OCI-LY3 (cell line): ENCODE measurements at regions not wholly inside any gene's neighbourhood (a gene's known extent, or its start where the extent isn't known, plus 50 kb on each side); places are given as distances from the start of the nearest gene placed in this dataset.
"Not testable (repeated sequence)": the region's sequence is repeated elsewhere in the genome, so short reads cannot be mapped to it uniquely, and the experiment has no call there.

Experiments
- H2AFZ ChIP-seq: fragments of 200-600, 300-600 bp; shearing (Covaris generic); 2 replicates; pipeline ENCODE4 v1.6.0; 2014; ENCODE audit warnings: antibody characterized with exemption, low read depth, low read length
- H3K27ac ChIP-seq: fragments of 200-600, 300-600 bp; sonication (generic); 2 replicates; pipeline ENCODE4 v1.5.1; 2014; ENCODE audit warnings: mild to moderate bottlenecking, low read length, moderate library complexity, mixed read lengths
- H3K27me3 ChIP-seq: fragments of 200-600, 300-600 bp; sonication (generic); 2 replicates; pipeline ENCODE4 v1.6.1; 2014; ENCODE audit warnings: low read depth, low read length, mixed read lengths
- H3K36me3 ChIP-seq: fragments of 200-600, 300-600 bp; sonication (generic); replicated peaks from 2 replicates; pipeline ENCODE3; 2014; ENCODE audit warnings: low read depth, low read length, mixed read lengths
- H3K4me1 ChIP-seq: fragments of 300-600, 200-600 bp; sonication (generic); 2 replicates; pipeline ENCODE4 v1.6.1; 2014; ENCODE audit warnings: low read length, mixed read lengths
- H3K4me2 ChIP-seq: fragments of 200-600, 300-600 bp; sonication (generic); 2 replicates; pipeline ENCODE4 v1.6.1; 2014; ENCODE audit warnings: low read length, mixed read lengths
- H3K4me3 ChIP-seq: fragments of 300-600, 200-600 bp; sonication (generic); 2 replicates; pipeline ENCODE4 v1.5.1; 2014; ENCODE audit warnings: antibody characterized with exemption, mild to moderate bottlenecking, low read length, moderate library complexity
- H3K79me2 ChIP-seq: fragments of 300-600, 200-600 bp; shearing (Covaris generic); 2 replicates; pipeline ENCODE4 v1.6.1; 2014; ENCODE audit warnings: mild to moderate bottlenecking, low read length, mixed read lengths
- H3K9ac ChIP-seq: fragments of 300-600, 200-600 bp; shearing (Covaris generic); 2 replicates; pipeline ENCODE4 v1.6.0; 2014; ENCODE audit warnings: mild to moderate bottlenecking, low read length, moderate library complexity
- H3K9me3 ChIP-seq: fragments of 200-600, 300-600 bp; shearing (Covaris generic); 2 replicates; pipeline ENCODE4 v1.6.1; 2014; ENCODE audit warnings: low read length, mixed read lengths; ENCODE audit not compliant: insufficient read depth
- H4K20me1 ChIP-seq: fragments of 200-600, 300-600 bp; sonication (generic); 2 replicates; pipeline ENCODE4 v1.6.1; 2016; ENCODE audit warnings: low read length, mixed read lengths; ENCODE audit not compliant: insufficient read depth
- CTCF ChIP-seq: fragments of 200-600, 300-600 bp; sonication (generic); IDR thresholded peaks from 2 replicates; pipeline ENCODE4 v1.5.1; 2014; ENCODE audit warnings: antibody characterized with exemption, low read length, low read depth
- EZH2phosphoT487 ChIP-seq: fragments of 200-600 bp; shearing (Covaris generic); IDR thresholded peaks from 2 replicates; pipeline ENCODE4 v1.6.1; 2018; ENCODE audit warnings: antibody characterized with exemption, mixed run types, low read depth

GRCh38 chr6:167402195-167402686, 77.4 kb downstream of the TTLL2 start:
- no peaks in the 10 kb centered on the region for H3K9me3 ChIP-seq
- no peaks in the 10 kb centered on the region for H3K4me1 ChIP-seq
- H3K4me3 ChIP-seq = no peak overlapping the region
- TF ChIP-seq CTCF (no peak), EZH2phosphoT487 (no peak)
- peaks cover 3% of the 10 kb centered on the region; the same call in 1 of the 2 replicates for H3K27me3 ChIP-seq
- no peak overlapping the region for H3K4me2 ChIP-seq
- no peaks in the 10 kb centered on the region for H3K79me2 ChIP-seq
- no peak overlapping the region for H3K27ac ChIP-seq
- H2AFZ ChIP-seq = no peak overlapping the region
- no peak overlapping the region for H3K9ac ChIP-seq
- no peaks in the 10 kb centered on the region for H3K36me3 ChIP-seq
- H4K20me1 ChIP-seq = no peaks in the 10 kb centered on the region

- no peak overlapping the region for H3K27ac ChIP-seq
- H3K4me3 ChIP-seq = no peak overlapping the region
- H4K20me1 ChIP-seq = no peaks in the 10 kb centered on the region
- H3K4me2 ChIP-seq = no peak overlapping the region
- no peaks in the 10 kb centered on the region for H3K79me2 ChIP-seq
- no peak overlapping the region for H2AFZ ChIP-seq
- no peaks in the 10 kb centered on the region for H3K9me3 ChIP-seq
- no peak for TF ChIP-seq EZH2phosphoT487
- H3K4me1 ChIP-seq = no peaks in the 10 kb centered on the region
- H3K27me3 ChIP-seq = peaks cover 3% of the 10 kb centered on the region; the same call in 1 of the 2 replicates
- no peak overlapping the region for H3K9ac ChIP-seq
- H3K36me3 ChIP-seq = no peaks in the 10 kb centered on the region
Observed at GRCh38 chr6:167403427-167403826, 78.5 kb downstream of the TTLL2 start.

- no peak for TF ChIP-seq CTCF
- no peak for TF ChIP-seq EZH2phosphoT487
- H3K79me2 ChIP-seq = no peaks in the 10 kb centered on the region
- no peak overlapping the region for H2AFZ ChIP-seq
- H3K4me1 ChIP-seq = no peaks in the 10 kb centered on the region
- no peaks in the 10 kb centered on the region for H4K20me1 ChIP-seq
- H3K36me3 ChIP-seq = no peaks in the 10 kb centered on the region
- peaks cover 3% of the 10 kb centered on the region; the same call in 1 of the 2 replicates for H3K27me3 ChIP-seq
- H3K9ac ChIP-seq = no peak overlapping the region
- no peaks in the 10 kb centered on the region for H3K9me3 ChIP-seq
- no peak overlapping the region for H3K27ac ChIP-seq
- no peak overlapping the region for H3K4me3 ChIP-seq
- no peak overlapping the region for H3K4me2 ChIP-seq
Observed at GRCh38 chr6:167404385-167405049, 79.6 kb downstream of the TTLL2 start.

- H3K4me1 ChIP-seq = no peaks in the 10 kb centered on the region
- no peak overlapping the region for H3K4me3 ChIP-seq
- H3K9ac ChIP-seq = no peak overlapping the region
- no peaks in the 10 kb centered on the region for H3K79me2 ChIP-seq
- no peaks in the 10 kb centered on the region for H4K20me1 ChIP-seq
- no peak for TF ChIP-seq CTCF
- no peak overlapping the region for H3K27ac ChIP-seq
- H3K4me2 ChIP-seq = no peak overlapping the region
- peaks cover under 1% of the 10 kb centered on the region; the same call in 1 of the 2 replicates for H3K27me3 ChIP-seq
- no peaks in the 10 kb centered on the region for H3K36me3 ChIP-seq
- H2AFZ ChIP-seq = no peak overlapping the region
- H3K9me3 ChIP-seq = no peaks in the 10 kb centered on the region
Observed at GRCh38 chr6:167405778-167406532, 81.1 kb downstream of the TTLL2 start.

GRCh38 chr6:167406533-167407238, 81.8 kb downstream of the TTLL2 start:
- not testable (repeated sequence) for H3K36me3 ChIP-seq, H4K20me1 ChIP-seq, H3K79me2 ChIP-seq, H3K9ac ChIP-seq, H3K4me2 ChIP-seq, H3K27me3 ChIP-seq, H3K4me3 ChIP-seq, H3K27ac ChIP-seq, H3K4me1 ChIP-seq, H3K9me3 ChIP-seq, H2AFZ ChIP-seq
